ENCODE measurements at regions not wholly inside any gene's neighbourhood (a gene's known extent, or its start where the extent isn't known, plus 50 kb on each side); places are given as distances from the start of the nearest gene placed in this dataset.
"Not testable (repeated sequence)": the region's sequence is repeated elsewhere in the genome, so short reads cannot be mapped to it uniquely, and the experiment has no call there.

DNA sequence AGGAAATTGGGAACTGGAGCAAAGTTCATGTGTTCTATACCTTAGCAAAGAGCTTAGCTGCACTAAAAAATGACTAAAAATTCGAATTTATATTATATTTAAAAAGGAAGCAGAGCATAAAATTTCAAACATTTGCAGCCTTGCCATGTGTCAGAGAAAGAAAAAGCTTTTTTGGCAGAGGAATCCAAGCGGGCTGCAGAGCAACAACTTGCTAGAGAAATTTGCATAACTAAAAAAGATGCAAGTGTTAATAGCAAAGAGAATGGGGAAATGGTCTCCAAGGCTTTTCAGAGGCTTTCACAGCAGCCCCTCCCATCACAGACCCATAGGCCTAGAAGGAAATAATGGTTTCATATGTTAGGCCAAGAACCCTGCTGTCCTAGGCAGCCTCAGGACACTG lies 1315.9 kb downstream of the DSC3 start:
- DNase-seq (no peak), ATAC-seq (ENCODE audit: low read depth) (no peak)
- intact Hi-C loops (cut with micrococcal nuclease), result no loop called here
- Mint-ChIP-seq H3K27ac (no peak overlapping the region), H3K4me3 (no peak overlapping the region), H3K27me3 (no peaks in the 10 kb centered on the region), H3K4me1 (no peaks in the 10 kb centered on the region), H3K9me3 (ENCODE audit: insufficient read depth) (peaks cover 4% of the 10 kb centered on the region)
- Histone ChIP-seq H3K27ac (ENCODE audit: low read length in 2 of 2) (no peak overlapping the region), H3K36me3 (replicated peaks in 1 of 2; ENCODE audit: control extremely low read depth in 1 of 2, control insufficient read depth in 1 of 2, extremely low read depth in 1 of 2, insufficient read depth in 2 of 2, low read length in 1 of 2) (no peaks in the 10 kb centered on the region), H3K4me3 (ENCODE audit: control extremely low read depth in 1 of 5, extremely low read depth in 1 of 5, insufficient read depth in 1 of 5, low read depth in 2 of 5, low read length in 4 of 5) (no peak overlapping the region), H3K9me3 (ENCODE audit: control extremely low read depth in 1 of 3, control insufficient read depth in 2 of 3, insufficient read depth in 1 of 3, low read length in 2 of 3) (peaks cover 0 to 13% (median 0%) of the 10 kb centered on the region in 3 donors), H4K20me1 (ENCODE audit: control insufficient read depth, insufficient read depth, low read length, poor library complexity, severe bottlenecking) (no peaks in the 10 kb centered on the region), H3K4me2 (replicated peaks; ENCODE audit: low read depth, low read length, poor library complexity, severe bottlenecking) (no peak overlapping the region), H3K9ac (ENCODE audit: low read length) (no peak overlapping the region), H3K4me1 (ENCODE audit: control insufficient read depth in 2 of 2, insufficient read depth in 2 of 2, low read length in 2 of 2) (no peaks in the 10 kb centered on the region), H3K79me2 (ENCODE audit: control insufficient read depth, insufficient read depth, low read length) (no peaks in the 10 kb centered on the region), H2AFZ (ENCODE audit: insufficient read depth, low read depth, low read length, poor library complexity, severe bottlenecking) (no peak overlapping the region), H3K27me3 (replicated peaks in 1 of 4; ENCODE audit: control extremely low read depth in 1 of 4, control insufficient read depth in 3 of 4, insufficient read depth in 4 of 4, low read length in 3 of 4) (no peaks in the 10 kb centered on the region)
- POLR2A ChIA-PET, result no interaction called here
- 100% methylated on average over 1 of the region's 2 CpGs for WGBS (ENCODE audit: insufficient coverage)
- TF ChIP-seq, protein P1, sequence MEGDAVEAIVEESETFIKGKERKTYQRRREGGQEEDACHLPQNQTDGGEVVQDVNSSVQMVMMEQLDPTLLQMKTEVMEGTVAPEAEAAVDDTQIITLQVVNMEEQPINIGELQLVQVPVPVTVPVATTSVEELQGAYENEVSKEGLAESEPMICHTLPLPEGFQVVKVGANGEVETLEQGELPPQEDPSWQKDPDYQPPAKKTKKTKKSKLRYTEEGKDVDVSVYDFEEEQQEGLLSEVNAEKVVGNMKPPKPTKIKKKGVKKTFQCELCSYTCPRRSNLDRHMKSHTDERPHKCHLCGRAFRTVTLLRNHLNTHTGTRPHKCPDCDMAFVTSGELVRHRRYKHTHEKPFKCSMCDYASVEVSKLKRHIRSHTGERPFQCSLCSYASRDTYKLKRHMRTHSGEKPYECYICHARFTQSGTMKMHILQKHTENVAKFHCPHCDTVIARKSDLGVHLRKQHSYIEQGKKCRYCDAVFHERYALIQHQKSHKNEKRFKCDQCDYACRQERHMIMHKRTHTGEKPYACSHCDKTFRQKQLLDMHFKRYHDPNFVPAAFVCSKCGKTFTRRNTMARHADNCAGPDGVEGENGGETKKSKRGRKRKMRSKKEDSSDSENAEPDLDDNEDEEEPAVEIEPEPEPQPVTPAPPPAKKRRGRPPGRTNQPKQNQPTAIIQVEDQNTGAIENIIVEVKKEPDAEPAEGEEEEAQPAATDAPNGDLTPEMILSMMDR (IDR thresholded peaks at IDR 0.05), result no peak
- TF ChIP-seq EZH2 (IDR thresholded peaks at IDR 0.05; ENCODE audit: borderline replicate concordance, insufficient read depth, low read depth, low read length, poor library complexity, severe bottlenecking), result no peak
- CTCF ChIA-PET, result no interaction called here

DNA sequence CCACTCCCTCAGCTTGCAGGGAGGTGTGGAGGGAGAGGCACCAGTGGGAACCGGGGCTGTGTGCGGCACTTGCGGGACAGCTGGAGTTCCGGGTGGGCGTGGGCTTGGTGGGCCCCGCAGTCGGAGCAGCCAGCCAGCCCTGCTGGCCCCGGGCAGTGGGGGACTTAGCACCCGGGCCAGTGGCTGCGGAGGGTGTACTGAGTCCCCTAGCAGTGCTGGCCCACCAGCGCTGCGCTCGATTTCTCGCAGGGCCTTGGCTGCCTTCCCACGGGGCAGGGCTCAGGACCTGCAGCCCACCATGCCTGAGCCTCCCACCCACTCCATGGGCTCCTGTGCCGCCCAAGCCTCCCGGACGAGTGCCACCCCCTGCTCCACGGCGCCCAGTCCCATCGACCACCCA lies 1319.1 kb downstream of the DSC3 start:
- H4K20me1 ChIP-seq (ENCODE audit: control insufficient read depth, insufficient read depth, low read length, poor library complexity, severe bottlenecking); ATAC-seq (ENCODE audit: low read depth); H3K36me3 ChIP-seq (replicated peaks in 1 of 2; ENCODE audit: control extremely low read depth in 1 of 2, control insufficient read depth in 1 of 2, extremely low read depth in 1 of 2, insufficient read depth in 2 of 2, low read length in 1 of 2); H3K4me2 ChIP-seq (replicated peaks; ENCODE audit: low read depth, low read length, poor library complexity, severe bottlenecking); H3K4me3 Mint-ChIP-seq; CTCF ChIA-PET; H3K9ac ChIP-seq (ENCODE audit: low read length); DNase-seq; H3K9me3 Mint-ChIP-seq (ENCODE audit: insufficient read depth); H3K27me3 ChIP-seq (replicated peaks in 1 of 4; ENCODE audit: control extremely low read depth in 1 of 4, control insufficient read depth in 3 of 4, insufficient read depth in 4 of 4, low read length in 3 of 4); H3K4me1 Mint-ChIP-seq; POLR2A ChIA-PET; H3K27ac Mint-ChIP-seq; H2AFZ ChIP-seq (ENCODE audit: insufficient read depth, low read depth, low read length, poor library complexity, severe bottlenecking); H3K27ac ChIP-seq (ENCODE audit: low read length in 2 of 2); H3K4me1 ChIP-seq (ENCODE audit: control insufficient read depth in 2 of 2, insufficient read depth in 2 of 2, low read length in 2 of 2); H3K27me3 Mint-ChIP-seq; H3K4me3 ChIP-seq (ENCODE audit: control extremely low read depth in 1 of 5, extremely low read depth in 1 of 5, insufficient read depth in 1 of 5, low read depth in 2 of 5, low read length in 4 of 5); intact Hi-C loops (cut with micrococcal nuclease); H3K79me2 ChIP-seq (ENCODE audit: control insufficient read depth, insufficient read depth, low read length): not testable (repeated sequence)
- WGBS (ENCODE audit: insufficient coverage), result 93% methylated on average over 15 of the region's 21 CpGs
- peaks cover 0 to 13% (median 0%) of the 10 kb centered on the region in 3 donors for H3K9me3 ChIP-seq (ENCODE audit: control extremely low read depth in 1 of 3, control insufficient read depth in 2 of 3, insufficient read depth in 1 of 3, low read length in 2 of 3)

DNA sequence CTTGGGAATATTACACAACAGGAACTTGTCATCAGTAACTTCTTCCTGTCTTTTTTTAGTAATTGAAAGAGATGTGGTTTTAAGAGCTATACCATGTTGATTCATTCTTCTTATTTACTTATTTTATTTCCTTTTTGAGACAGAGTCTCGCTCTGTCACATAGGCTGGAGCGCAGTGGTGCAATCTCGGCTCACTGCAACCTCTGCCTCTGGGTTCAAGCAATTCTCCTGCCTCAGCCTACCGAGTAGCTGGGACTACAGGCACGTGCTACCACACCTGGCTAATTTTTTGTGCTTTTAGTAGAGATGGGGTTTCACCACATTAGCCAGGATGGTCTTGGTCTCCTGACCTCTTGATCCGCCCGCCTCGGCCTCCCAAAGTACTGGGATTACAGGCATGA lies 1326.6 kb downstream of the DSC3 start:
- H3K79me2 ChIP-seq (ENCODE audit: control insufficient read depth, insufficient read depth, low read length); POLR2A ChIA-PET; H3K27ac ChIP-seq (ENCODE audit: low read length in 2 of 2); H3K9me3 Mint-ChIP-seq (ENCODE audit: insufficient read depth); H2AFZ ChIP-seq (ENCODE audit: insufficient read depth, low read depth, low read length, poor library complexity, severe bottlenecking); H3K4me3 ChIP-seq (ENCODE audit: control extremely low read depth in 1 of 5, extremely low read depth in 1 of 5, insufficient read depth in 1 of 5, low read depth in 2 of 5, low read length in 4 of 5); H3K9ac ChIP-seq (ENCODE audit: low read length); DNase-seq; H3K4me3 Mint-ChIP-seq; ATAC-seq (ENCODE audit: low read depth); H3K36me3 ChIP-seq (replicated peaks in 1 of 2; ENCODE audit: control extremely low read depth in 1 of 2, control insufficient read depth in 1 of 2, extremely low read depth in 1 of 2, insufficient read depth in 2 of 2, low read length in 1 of 2); H3K4me1 ChIP-seq (ENCODE audit: control insufficient read depth in 2 of 2, insufficient read depth in 2 of 2, low read length in 2 of 2); H3K4me1 Mint-ChIP-seq; H3K4me2 ChIP-seq (replicated peaks; ENCODE audit: low read depth, low read length, poor library complexity, severe bottlenecking); CTCF ChIA-PET; intact Hi-C loops (cut with micrococcal nuclease); H3K27ac Mint-ChIP-seq; H4K20me1 ChIP-seq (ENCODE audit: control insufficient read depth, insufficient read depth, low read length, poor library complexity, severe bottlenecking); H3K27me3 Mint-ChIP-seq; H3K9me3 ChIP-seq (ENCODE audit: control extremely low read depth in 1 of 3, control insufficient read depth in 2 of 3, insufficient read depth in 1 of 3, low read length in 2 of 3); H3K27me3 ChIP-seq (replicated peaks in 1 of 4; ENCODE audit: control extremely low read depth in 1 of 4, control insufficient read depth in 3 of 4, insufficient read depth in 4 of 4, low read length in 3 of 4): not testable (repeated sequence)
- WGBS (ENCODE audit: insufficient coverage), result 81% methylated on average over 5 of the region's 8 CpGs

All from B cell (primary cell).